SK-N-SH (cell line): ENCODE measurements at regions not wholly inside any gene's neighbourhood (a gene's known extent, or its start where the extent isn't known, plus 50 kb on each side); places are given as distances from the start of the nearest gene placed in this dataset.

Experiments
- JUND ChIP-seq: IDR thresholded peaks from 2 replicates; pipeline ENCODE4 v1.4.0; 2012
- TAF1 ChIP-seq: IDR thresholded peaks from 2 replicates; pipeline ENCODE4 v1.6.1; 2012; ENCODE audit warnings: low read depth, mild to moderate bottlenecking, low read length, moderate library complexity, borderline replicate concordance
- TCF12 ChIP-seq: IDR thresholded peaks from 2 replicates; pipeline ENCODE4 v1.4.0; 2012
- TF ChIP-seq, protein P1 (sequence below): fragments of 200-600 bp; sonication (generic); IDR thresholded peaks from 2 replicates; pipeline ENCODE4 v1.6.1; 2017; ENCODE audit warnings: antibody characterized with exemption, mild to moderate bottlenecking, moderate library complexity

DNA sequence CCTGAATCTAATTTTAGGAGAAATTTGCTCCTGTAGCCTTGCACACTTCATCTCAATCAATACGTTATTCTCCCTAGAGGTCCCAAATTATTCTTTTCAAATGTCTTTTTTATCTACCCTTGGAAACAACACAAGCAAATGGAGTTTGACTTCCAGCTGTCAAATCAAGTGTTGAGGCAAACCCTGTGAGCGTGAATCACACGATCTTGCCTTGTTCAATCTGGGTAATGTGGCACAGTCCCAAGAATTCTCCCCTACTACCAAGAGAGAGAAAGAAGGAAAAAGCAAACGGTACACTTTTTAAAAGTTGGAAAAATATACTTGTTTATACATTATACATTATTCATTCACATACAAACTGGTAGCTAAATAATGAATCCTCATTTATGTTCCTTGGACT is 2035.3 kb upstream of the CELF4 start:
- TF ChIP-seq, protein P1, sequence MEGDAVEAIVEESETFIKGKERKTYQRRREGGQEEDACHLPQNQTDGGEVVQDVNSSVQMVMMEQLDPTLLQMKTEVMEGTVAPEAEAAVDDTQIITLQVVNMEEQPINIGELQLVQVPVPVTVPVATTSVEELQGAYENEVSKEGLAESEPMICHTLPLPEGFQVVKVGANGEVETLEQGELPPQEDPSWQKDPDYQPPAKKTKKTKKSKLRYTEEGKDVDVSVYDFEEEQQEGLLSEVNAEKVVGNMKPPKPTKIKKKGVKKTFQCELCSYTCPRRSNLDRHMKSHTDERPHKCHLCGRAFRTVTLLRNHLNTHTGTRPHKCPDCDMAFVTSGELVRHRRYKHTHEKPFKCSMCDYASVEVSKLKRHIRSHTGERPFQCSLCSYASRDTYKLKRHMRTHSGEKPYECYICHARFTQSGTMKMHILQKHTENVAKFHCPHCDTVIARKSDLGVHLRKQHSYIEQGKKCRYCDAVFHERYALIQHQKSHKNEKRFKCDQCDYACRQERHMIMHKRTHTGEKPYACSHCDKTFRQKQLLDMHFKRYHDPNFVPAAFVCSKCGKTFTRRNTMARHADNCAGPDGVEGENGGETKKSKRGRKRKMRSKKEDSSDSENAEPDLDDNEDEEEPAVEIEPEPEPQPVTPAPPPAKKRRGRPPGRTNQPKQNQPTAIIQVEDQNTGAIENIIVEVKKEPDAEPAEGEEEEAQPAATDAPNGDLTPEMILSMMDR = no peak
- TF ChIP-seq TAF1 (no peak), TCF12 (no peak), JUND (no peak)
